GM19239 (cell line): ENCODE measurements at regions not wholly inside any gene's neighbourhood (a gene's known extent, or its start where the extent isn't known, plus 50 kb on each side); places are given as distances from the start of the nearest gene placed in this dataset.

Experiments used
- DNase-seq: peaks from one replicate; pipeline ENCODE4 v3.0.0; 2011; ENCODE audit warnings: low spot score; ENCODE audit not compliant: insufficient read length
- FAIRE-seq: peaks from 2 replicates; lab custom pipeline; 2011; peaks lifted over from hg19 to GRCh38; lab: Jason Lieb, UNC

DNA sequence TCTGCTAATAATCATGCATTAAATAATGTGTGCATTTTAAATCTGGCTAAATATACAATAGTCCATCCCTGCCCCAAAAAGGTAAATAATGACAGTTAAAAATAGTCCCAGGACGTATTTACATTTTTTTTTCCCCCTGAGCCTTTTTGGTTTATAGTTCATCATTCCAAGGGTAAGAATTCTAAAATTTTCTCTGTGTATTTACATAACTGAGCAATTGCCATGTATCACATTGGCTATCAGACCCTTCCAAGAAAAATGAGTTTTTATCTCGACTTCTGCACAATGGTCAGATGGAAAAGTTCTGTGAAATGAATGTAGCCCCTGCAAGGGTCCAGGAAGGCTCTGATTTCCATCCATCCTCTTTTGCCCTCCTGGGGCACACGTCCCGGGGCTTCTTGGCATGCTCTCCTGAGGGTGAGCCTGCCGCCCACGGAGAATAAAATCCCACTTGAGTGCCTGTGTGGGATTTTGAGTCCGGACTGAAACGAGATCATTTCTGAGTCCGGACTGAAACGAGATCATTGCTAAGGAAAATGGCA is 94.1 kb upstream of the ANO1 start:
- DNase-seq = no peak
- no peak for FAIRE-seq

DNA sequence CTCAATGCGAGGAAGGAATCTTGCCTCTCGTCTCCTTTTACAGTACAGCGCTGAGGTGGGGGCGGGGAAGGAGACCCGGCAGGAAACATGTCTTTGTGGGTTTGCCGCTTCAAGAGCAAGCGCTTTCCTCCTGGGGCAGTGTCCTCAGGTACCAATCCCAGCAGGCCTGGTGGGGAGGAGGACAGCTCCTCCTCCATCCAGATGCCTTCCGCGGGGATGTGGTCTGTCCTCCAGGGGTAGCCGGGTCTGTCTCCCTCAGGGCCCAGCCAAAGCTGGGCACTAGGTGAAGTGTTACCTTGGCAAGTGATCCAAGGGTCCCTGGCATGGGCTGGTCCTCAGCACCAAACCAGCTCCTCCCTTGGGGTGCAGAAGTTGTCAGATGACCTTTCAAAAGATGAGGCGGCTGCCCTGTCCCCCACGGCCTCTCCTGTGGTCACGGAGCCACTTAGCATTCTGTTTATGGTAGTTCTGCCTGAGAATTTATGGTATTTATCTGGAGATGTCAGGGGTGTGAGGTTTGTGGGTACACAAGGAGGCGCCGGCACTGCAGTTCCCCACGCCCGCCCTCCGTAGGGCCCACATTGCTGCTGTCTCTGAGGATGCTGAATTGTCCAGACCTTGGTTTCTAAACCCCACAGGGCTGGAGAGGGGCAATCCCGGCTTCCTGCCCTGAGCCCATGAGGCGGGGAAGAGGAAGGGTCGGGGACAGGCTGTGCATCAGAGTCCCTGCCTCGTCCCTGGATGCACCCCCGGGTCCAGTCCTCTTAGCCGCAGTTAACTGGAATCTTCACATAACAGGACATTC is 93.5 kb upstream of the ANO1 start:
- no peak for FAIRE-seq
- no peak for DNase-seq

DNA sequence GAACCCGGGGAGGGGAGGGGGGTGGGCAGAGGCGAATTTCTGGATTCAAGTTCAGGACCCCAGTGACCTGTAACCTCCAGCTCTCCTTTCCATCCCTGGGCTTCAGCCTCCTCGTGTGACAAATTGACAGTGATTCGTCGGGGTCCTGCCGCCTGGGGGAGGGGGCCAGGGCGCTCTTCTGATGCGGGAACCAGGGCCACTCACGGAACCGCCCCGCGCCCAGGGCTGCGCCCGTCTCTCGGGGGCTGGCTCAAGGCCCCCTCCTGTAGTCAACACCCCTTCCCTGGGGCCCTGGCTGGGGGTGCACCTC is 92.8 kb upstream of the ANO1 start:
- DNase-seq (no peak), FAIRE-seq (no peak)

DNA sequence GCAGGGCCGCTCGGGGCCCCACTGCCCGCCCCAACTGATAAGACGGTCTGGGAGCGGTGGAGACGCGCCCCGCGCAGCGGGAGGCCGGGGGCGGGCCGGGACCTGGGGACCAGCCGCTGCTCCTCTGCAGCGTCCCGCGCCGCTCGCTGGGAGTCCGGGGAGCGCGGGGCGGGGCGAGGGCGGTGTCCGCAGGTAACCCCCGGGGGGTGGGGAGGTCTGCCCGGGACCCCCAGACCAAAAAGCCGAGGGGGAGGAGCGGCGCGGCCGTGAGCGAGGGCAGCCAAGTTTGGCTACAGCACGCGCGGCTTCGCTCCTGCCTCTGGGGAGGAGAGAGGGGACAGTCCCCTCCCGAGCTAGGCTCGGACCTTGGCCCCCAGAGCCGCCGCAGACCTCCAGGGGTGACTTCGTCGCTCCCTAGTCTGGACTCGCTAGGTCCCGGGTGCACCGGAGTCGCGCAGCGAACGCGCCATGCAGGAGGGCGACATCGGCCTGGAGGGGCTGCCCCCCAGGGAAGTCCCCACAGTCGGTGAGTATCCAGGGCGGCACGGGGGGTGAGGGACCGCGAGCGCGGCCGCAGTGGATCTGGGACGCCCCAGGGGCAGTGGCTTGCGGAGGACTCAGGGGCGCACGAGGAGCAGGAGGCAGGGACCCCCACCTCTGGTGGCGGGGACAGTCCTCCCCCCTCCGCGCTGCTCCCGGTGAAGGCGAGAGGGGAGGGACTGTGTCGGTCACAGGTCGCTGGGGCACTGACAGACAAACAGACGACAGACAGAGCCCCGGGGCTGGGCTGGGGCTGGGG is 92.3 kb upstream of the ANO1 start:
- FAIRE-seq (no peak), DNase-seq (no peak)

GRCh38 chr11:69986440-69986787 is 91.7 kb upstream of the ANO1 start:
- no peak for FAIRE-seq
- DNase-seq = no peak

- DNase-seq = no peak
- no peak for FAIRE-seq
Observed at GRCh38 chr11:69986830-69987229, 91.3 kb upstream of the ANO1 start.

- DNase-seq (no peak), FAIRE-seq (no peak)
Observed at GRCh38 chr11:69992026-69992425, 86.1 kb upstream of the ANO1 start.

DNA sequence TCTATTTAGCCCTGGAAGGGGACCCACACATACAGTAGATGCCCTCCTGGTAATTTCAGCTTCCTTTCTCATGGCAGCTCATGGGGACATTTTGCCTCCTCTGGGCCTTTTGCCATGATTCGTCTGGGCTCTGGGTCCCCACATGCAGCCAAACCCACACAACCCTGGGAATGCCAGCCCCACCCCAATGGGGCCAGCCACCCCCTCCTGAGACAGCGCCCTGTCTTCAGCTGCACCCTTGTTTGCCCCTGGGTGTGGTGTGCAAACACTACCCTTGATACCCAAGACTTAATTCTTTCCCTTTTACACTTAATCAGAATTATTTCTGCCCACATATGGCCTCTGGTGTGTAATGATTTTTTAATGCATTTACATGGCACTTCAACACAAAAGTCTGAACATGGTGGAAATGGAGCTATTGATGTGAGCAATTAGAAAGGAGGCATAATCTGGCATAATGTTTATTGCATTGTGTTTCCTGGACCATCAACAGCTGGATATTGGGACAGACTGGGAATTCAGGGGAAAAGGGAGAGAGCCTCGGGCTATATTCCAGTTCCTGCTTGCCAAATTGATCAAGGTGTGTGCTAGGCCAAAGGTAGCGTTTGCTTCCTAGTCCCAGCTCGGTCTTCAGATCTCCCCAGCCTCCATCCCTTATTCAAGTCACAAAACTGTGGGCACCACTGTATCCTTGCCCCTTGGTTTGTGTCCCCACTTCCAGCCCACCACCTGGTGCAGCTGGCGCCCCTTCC is 85.0 kb upstream of the ANO1 start:
- FAIRE-seq (no peak), DNase-seq (no peak)

DNA sequence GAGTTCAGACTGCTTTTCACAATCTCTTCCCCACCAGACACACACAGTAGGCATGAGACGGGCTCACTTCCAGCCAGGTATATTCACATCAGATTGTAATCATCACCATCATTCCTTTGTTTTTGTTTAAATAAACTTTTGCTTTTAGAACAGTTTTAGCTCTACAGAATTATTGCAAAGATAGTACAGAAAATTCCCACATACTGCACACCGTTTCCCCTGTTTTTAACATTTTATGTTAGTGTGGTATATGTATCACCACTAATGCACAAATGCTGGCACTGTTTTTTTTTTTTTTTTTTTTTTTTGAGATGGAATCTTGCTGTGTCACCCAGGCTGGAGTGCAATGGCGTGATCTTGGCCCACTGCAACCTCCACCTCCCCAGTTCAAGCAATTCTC is 83.3 kb upstream of the ANO1 start:
- no peak for DNase-seq
- no peak for FAIRE-seq

DNA sequence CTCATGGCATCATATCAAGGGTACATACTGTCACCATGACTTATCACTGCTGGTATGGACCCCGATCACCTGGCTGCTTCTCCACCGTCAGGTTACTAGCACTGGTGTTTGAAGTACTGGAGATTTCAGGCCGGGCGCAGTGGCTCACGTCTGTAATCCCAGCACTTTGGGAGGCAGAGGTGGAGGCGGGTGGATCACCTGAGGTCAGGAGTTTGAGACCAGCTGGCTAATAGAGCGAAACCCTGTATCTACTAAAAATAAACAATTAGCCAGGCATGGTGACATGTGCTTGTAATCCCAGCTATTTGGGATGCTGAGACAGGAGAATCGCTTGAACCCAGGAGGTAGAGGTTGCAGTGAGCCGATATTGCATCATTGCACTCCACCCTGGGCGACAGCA is 82.4 kb upstream of the ANO1 start:
- FAIRE-seq (no peak), DNase-seq (no peak)

DNA sequence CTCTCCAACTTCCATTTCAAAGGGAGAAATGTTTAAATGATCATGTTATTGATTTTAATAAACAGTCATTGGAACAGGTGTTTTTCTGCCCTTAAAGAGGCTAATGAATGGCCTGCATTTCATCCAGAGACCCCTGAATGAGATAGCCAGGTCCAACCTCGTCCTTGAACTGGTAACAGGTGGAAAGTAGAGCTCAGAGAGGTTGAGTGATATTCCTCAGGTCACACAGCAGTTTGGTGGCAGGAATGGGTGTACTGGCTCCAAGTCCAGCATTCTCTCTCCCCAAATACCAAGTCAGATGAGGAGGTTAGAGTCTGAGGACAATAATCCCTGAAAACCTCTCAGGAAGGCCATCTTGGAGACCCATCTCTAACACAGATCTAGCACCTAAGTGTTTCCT is 81.7 kb upstream of the ANO1 start:
- FAIRE-seq (no peak), DNase-seq (no peak)

GRCh38 chr11:69997352-69997751 is 80.8 kb upstream of the ANO1 start:
- DNase-seq = no peak
- FAIRE-seq = no peak

DNA sequence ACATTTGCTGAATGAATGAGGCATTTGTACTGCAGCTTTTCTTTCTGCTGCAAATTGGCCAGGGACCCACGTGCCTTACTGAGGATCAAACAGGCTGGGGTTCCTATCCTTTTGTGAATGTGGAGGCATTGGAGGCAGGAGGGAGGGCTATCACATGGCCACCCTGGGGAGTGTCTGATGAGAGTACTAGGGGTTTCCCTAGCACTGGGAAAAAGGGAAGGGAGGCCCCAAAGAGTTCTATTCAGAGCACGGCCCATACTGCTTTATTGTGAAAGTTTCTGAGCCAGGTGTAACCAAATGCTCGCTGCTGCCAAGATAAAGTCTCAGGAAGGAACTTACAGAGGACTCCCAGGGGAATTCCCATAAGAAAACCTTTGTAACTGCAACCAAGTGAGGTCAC is 78.4 kb upstream of the ANO1 start:
- FAIRE-seq (no peak), DNase-seq (no peak)

DNA sequence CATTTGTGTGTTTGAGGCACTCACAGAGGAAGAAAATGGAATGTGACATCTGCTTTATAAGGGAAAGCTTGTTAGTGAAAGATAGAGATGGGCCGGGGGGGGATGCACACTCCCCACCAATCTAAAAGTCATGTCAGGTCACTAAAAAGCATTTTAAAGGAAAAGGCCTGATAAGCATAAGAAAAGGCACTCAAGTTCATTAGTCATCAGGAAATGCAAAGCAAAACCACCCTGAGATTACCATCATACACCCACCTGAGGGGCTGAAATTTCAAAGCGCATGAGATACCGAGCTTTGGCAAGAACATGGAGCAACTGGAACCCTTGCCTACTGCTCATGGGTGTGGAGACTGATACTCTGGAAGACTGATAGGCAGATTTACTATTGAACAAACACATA is 77.9 kb upstream of the ANO1 start:
- no peak for DNase-seq
- no peak for FAIRE-seq

- no peak for DNase-seq
Observed at GRCh38 chr11:70001246-70001645, 76.9 kb upstream of the ANO1 start.

DNA sequence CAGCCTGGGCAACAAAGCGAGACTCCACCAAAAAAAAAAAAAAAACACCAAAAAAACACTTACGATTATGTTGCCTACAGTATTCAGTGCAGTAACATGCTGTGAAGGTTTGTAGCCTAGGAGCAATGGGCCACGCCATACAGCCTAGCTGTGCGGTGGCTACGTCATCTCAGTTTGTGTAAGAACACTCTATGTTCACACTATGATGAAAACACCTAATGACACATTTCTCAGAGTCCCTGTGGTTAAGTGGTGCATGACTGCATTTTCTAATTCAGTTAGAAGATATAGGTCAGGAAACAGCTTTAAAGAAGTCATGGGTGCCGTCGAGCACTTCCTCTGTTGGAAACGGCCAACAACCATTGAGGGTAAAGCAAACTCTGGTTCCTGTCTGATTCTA is 75.7 kb upstream of the ANO1 start:
- FAIRE-seq (no peak), DNase-seq (no peak)

More at GRCh38 chr11:70001246-70001645, 76.9 kb upstream of the ANO1 start:
- FAIRE-seq = no peak

GRCh38 chr11:70005107-70005818 is 72.9 kb upstream of the ANO1 start:
- DNase-seq = no peak
- FAIRE-seq = no peak

DNA sequence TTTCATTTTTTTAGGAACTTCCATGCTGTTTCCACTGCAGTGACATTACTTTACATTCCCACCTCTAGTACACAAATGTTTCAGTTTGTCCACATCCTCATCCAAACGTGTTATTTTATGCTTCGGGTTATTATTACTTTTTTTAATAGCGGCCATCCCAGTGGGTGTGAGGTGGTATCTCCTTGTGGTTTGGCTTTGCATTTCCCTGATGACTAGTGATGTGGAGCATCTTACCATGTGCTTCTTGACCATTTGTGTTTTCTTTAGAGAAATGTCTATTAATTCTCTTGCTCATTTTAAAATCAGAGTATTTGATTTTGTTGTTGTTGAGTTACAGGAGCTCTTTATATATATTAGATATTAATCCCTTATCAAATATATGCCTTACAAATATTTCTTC is 70.3 kb upstream of the ANO1 start:
- DNase-seq (no peak), FAIRE-seq (no peak)

DNA sequence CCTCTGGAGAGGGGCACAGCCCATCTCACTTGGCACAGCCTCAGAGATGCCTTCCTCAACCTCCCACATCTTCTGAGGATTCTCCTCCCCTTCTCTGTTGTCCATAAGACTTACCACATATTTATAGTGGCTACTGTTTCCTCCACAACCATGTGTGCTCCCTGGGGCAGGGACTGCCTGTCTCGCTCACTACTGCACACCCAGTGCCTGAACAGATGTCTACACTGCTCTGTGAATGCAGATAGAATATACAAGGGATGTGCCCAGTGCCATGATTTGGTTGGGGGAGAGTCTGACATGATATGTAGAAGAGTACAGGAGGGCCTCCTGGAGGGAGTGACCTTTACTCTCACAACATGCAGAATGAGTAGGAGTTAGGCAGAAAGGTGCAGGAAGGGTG is 67.3 kb upstream of the ANO1 start:
- no peak for DNase-seq
- no peak for FAIRE-seq

- FAIRE-seq = no peak
Observed at GRCh38 chr11:70012134-70012733, 65.9 kb upstream of the ANO1 start.

More at GRCh38 chr11:70012134-70012733, 65.9 kb upstream of the ANO1 start:
- no peak for DNase-seq
